Kidney (tissue), 13 donors: ENCODE measurements at regions not wholly inside any gene's neighbourhood (a gene's known extent, or its start where the extent isn't known, plus 50 kb on each side); places are given as distances from the start of the nearest gene placed in this dataset.

Source experiments
- DNase-seq, 5 donors: peaks; one replicate each; pipeline ENCODE4 v3.0.0-alpha.2; 2013 to 2020
- FAIRE-seq: peaks from 2 replicates; lab custom pipeline; 2012; peaks lifted over from hg19 to GRCh38; lab: Jason Lieb, UNC
- H3K27ac ChIP-seq, 2 donors: one replicate each; pipeline ENCODE4 v1.7.0; 2013; ENCODE audit warnings: low read depth in 2 of 2, low read length in 2 of 2, inconsistent platforms in 1 of 2
- H3K27me3 ChIP-seq: one replicate; pipeline ENCODE4 v1.7.1; 2013; ENCODE audit warnings: low read length, inconsistent platforms; ENCODE audit not compliant: control insufficient read depth, insufficient read depth
- H3K36me3 ChIP-seq, 3 donors: one replicate each; pipeline versions ENCODE4 v1.7.0 to v1.7.1; 2013; ENCODE audit warnings: low read length in 3 of 3, control low read depth in 1 of 3, inconsistent platforms in 1 of 3; ENCODE audit not compliant: insufficient read depth in 3 of 3, control insufficient read depth in 2 of 3
- H3K4me1 ChIP-seq, 3 donors: one replicate each; pipeline versions ENCODE4 v1.7.0 to v1.7.1; 2013; ENCODE audit warnings: low read length in 3 of 3, inconsistent platforms in 1 of 3, low read depth in 1 of 3; ENCODE audit not compliant: control insufficient read depth in 2 of 3, insufficient read depth in 2 of 3
- H3K4me3 ChIP-seq, 3 donors: one replicate each; pipeline versions ENCODE4 v1.7.0 to v1.8.1; 2013; ENCODE audit warnings: low read length in 3 of 3, control low read depth in 1 of 3, inconsistent platforms in 1 of 3
- H3K9ac ChIP-seq, 3 donors: one replicate each; pipeline versions ENCODE4 v1.7.0 to v1.7.1; 2013; ENCODE audit warnings: low read length in 3 of 3, control low read depth in 1 of 3, inconsistent platforms in 1 of 3
- H3K9me3 ChIP-seq, 3 donors: one replicate each; pipeline versions ENCODE4 v1.7.0 to v1.7.1; 2013; ENCODE audit warnings: low read length in 3 of 3, control low read depth in 1 of 3, inconsistent platforms in 1 of 3; ENCODE audit not compliant: control insufficient read depth in 2 of 3, insufficient read depth in 1 of 3
- CTCF ChIP-seq: IDR thresholded peaks from 3 replicates; pipeline ENCODE4 v1.5.1; 2012; ENCODE audit warnings: mild to moderate bottlenecking, moderate library complexity, borderline replicate concordance; ENCODE audit not compliant: insufficient read depth; ENCODE audit errors: extremely low read depth
- intact Hi-C: fragments of 100-400 bp; cut with DNase I; formaldehyde crosslinking; loops from one replicate; pipeline ENCODE4 v1.11.1; 2022
- donor health status: control.
- donor health status: control.
- donor health status: control.
- donor health status: control.
- donor health status: control.
- donor health status: DM: yes; HTN: yes; CAD: no.
- donor health status: Normal renal cell carcinoma (clear cell type).

- DNase-seq (no peak), FAIRE-seq (no peak)
- intact Hi-C loops = no loop called here
- H3K9ac ChIP-seq = no peak overlapping the region
- peaks cover 0 to 6% (median 3%) of the 10 kb centered on the region in 3 donors for H3K9me3 ChIP-seq
- no peak for TF ChIP-seq CTCF
- no peaks in the 10 kb centered on the region for H3K36me3 ChIP-seq
- H3K4me1 ChIP-seq = no peaks in the 10 kb centered on the region
- H3K27ac ChIP-seq = no peak overlapping the region
- no peaks in the 10 kb centered on the region for H3K27me3 ChIP-seq
- H3K4me3 ChIP-seq = no peak overlapping the region
Observed at GRCh38 chr16:73448970-73449369, 401.0 kb upstream of the ZFHX3 start.

- no peak overlapping the region for H3K27ac ChIP-seq
- intact Hi-C loops = no loop called here
- no peak for DNase-seq
- H3K36me3 ChIP-seq = no peaks in the 10 kb centered on the region
- TF ChIP-seq CTCF = no peak
- H3K4me3 ChIP-seq = no peak overlapping the region
- no peaks in the 10 kb centered on the region for H3K27me3 ChIP-seq
- H3K9ac ChIP-seq = no peak overlapping the region
- no peak for FAIRE-seq
- peaks cover 0 to 6% (median 3%) of the 10 kb centered on the region in 3 donors for H3K9me3 ChIP-seq
- no peaks in the 10 kb centered on the region for H3K4me1 ChIP-seq
Observed at GRCh38 chr16:73447846-73448245, 399.9 kb upstream of the ZFHX3 start.

GRCh38 chr16:73434621-73435020 is 386.7 kb upstream of the ZFHX3 start:
- no peak for TF ChIP-seq CTCF
- H3K36me3 ChIP-seq = no peaks in the 10 kb centered on the region
- H3K9me3 ChIP-seq = no peaks in the 10 kb centered on the region
- no peak overlapping the region for H3K9ac ChIP-seq
- no peaks in the 10 kb centered on the region for H3K4me1 ChIP-seq
- no peak overlapping the region for H3K4me3 ChIP-seq
- no peak for DNase-seq
- no peak for FAIRE-seq
- no peaks in the 10 kb centered on the region for H3K27me3 ChIP-seq
- intact Hi-C loops = no loop called here
- no peak overlapping the region for H3K27ac ChIP-seq

DNA sequence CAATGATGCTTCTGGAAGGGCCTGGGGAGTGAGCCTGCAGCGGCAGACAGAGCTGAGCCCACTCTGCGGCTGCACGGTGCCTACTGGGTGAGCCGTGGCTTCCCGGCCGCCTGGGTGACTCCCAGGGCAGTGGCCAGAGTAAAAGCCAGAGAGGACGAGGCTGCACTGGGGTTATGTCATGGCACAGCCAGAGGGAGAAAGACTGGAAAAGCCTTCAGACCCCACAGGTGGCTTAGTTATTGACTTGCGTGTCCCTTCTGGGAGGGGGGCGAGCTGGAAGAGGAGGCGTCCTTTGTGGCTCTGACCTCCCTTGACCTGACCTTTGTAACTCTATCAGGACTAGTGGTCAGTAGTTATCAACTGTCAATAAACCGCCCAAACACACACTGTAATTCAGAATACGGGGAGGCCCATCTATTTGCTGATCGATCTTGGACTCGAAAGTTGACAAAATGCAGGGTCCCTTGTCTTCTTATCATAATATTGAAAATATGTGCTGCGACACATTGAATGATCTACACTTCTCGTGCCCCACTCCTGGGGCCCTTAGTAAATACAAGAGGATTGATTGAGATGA is 385.9 kb upstream of the ZFHX3 start:
- Histone ChIP-seq H3K27ac (no peak overlapping the region), H3K36me3 (no peaks in the 10 kb centered on the region), H3K9ac (no peak overlapping the region), H3K4me3 (no peak overlapping the region), H3K27me3 (no peaks in the 10 kb centered on the region), H3K9me3 (no peaks in the 10 kb centered on the region), H3K4me1 (no peaks in the 10 kb centered on the region)
- no peak for DNase-seq
- TF ChIP-seq CTCF = no peak
- FAIRE-seq = no peak
- intact Hi-C loops = no loop called here
